ENCODE measurements at regions not wholly inside any gene's neighbourhood (a gene's known extent, or its start where the extent isn't known, plus 50 kb on each side); places are given as distances from the start of the nearest gene placed in this dataset.

DNA sequence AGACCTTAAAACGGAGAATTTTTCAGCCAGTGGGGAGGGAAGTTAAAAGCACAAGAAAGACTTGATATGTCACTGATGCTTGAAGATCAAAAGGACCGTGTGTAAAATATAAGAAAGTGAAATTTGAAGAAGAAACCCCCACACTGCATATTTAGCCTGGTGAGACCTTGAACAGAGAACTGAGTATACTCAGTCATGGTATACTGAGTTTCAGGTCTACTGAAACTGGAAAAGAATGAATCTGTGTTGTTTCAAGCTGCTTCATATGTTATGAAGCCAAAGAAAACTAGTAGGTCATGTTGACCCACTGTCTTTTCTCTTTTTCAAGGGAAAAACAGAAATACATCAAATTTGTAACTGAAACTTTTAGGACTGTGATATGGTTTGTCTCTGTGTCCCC, 443.8 kb upstream of the GJE1 start:
- no peak overlapping the region for H3K27ac ChIP-seq
- TF ChIP-seq, protein P1, sequence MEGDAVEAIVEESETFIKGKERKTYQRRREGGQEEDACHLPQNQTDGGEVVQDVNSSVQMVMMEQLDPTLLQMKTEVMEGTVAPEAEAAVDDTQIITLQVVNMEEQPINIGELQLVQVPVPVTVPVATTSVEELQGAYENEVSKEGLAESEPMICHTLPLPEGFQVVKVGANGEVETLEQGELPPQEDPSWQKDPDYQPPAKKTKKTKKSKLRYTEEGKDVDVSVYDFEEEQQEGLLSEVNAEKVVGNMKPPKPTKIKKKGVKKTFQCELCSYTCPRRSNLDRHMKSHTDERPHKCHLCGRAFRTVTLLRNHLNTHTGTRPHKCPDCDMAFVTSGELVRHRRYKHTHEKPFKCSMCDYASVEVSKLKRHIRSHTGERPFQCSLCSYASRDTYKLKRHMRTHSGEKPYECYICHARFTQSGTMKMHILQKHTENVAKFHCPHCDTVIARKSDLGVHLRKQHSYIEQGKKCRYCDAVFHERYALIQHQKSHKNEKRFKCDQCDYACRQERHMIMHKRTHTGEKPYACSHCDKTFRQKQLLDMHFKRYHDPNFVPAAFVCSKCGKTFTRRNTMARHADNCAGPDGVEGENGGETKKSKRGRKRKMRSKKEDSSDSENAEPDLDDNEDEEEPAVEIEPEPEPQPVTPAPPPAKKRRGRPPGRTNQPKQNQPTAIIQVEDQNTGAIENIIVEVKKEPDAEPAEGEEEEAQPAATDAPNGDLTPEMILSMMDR (IDR thresholded peaks at IDR 0.05) = no peak
- no peak for TF ChIP-seq ZFX (IDR thresholded peaks at IDR 0.05; ENCODE audit: borderline replicate concordance)

DNA sequence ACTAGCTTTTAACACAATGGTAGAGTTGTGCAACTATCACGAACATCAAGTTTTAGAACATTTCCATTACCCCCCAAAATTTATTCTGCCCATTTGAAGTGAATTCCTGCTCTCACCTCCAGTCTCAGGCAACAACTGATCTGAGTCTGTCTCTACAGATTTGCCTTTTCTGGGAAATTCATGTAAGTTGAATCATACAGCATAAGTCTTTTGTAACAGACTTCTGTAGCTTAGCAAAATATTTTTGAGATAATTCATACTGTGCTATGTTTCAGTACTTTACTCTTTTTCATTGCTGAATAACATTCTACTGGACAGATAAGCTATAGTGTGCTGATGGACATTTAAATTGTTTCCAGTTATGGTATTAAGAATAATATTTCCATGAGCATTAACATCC, 447.3 kb upstream of the GJE1 start:
- TF ChIP-seq, protein P1 (IDR thresholded peaks at IDR 0.05) = no peak
- TF ChIP-seq ZFX (IDR thresholded peaks at IDR 0.05; ENCODE audit: borderline replicate concordance) = no peak
- H3K27ac ChIP-seq = no peak overlapping the region

DNA sequence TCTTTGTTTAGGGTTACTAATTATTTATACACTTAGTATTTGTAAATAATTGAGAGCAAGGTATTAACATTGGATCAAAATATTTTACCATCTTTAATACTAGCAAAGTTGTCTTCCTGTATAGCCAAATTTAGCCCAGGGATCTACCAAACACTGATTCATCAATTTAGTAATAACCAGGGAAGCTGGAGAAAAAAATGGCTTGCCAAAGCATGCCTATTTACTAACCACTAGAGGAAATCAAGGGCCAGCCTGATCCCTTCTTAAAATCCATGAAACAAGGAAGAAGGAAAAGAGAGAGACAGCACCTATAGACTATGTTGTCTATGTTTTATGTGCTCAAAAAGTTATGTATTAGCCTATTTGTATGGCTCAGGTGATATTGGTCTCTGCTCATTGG, 450.3 kb upstream of the GJE1 start:
- H3K27ac ChIP-seq = no peak overlapping the region
- TF ChIP-seq ZFX (IDR thresholded peaks at IDR 0.05; ENCODE audit: borderline replicate concordance) = no peak
- TF ChIP-seq, protein P1 (IDR thresholded peaks at IDR 0.05) = no peak

DNA sequence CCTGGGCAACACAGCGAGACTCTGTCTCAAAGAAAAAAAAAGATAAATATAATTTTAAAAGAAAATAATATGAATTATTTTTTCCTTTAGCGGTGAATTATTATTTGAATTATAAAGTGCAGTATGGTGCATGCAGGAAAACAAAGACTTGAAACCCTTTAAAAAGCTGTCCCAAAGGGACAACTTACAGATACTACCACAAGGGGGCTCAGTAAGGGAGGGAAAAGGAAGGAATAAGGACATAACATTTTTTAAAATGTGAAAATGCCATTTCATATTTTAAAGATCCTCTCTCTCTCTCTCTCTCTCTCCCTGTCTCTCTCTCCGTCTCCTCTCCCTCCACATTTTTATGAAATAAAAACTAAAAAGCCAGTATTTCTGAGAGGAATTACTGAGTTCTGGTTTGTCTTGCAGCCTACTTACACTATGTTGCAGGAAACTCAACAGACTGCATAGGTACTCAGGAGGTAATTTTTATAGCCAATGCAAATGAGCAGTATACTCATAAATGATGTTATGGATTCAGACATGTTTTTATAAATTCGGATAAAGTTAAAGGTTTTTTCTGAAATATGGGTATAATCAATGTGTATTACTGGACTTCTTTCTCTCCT, 455.0 kb upstream of the GJE1 start:
- no peak overlapping the region for H3K27ac ChIP-seq
- TF ChIP-seq, protein P1 (IDR thresholded peaks at IDR 0.05) = peak; percentile 79
- no peak for TF ChIP-seq ZFX (IDR thresholded peaks at IDR 0.05; ENCODE audit: borderline replicate concordance)

DNA sequence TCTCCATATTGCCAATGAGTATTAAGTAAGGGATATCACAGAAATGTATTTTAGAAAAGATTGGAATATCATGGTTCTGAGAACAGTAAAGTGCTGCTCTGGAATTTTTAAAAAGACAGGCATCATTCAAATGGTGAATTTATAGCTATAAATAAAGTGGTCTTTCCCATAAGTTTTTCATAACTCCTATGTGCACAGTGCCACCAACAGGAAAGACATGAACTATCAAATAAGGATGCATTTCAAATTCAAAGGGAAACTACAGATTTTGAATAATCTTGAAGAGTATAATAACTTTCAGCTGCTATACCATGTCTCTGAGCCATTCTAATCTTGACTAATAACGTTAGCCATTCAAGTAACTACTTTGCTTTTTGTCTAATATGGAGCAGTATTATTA, 456.8 kb upstream of the GJE1 start:
- TF ChIP-seq, protein P1 (IDR thresholded peaks at IDR 0.05) = peak; percentile 63
- TF ChIP-seq ZFX (IDR thresholded peaks at IDR 0.05; ENCODE audit: borderline replicate concordance) = no peak
- no peak overlapping the region for H3K27ac ChIP-seq

DNA sequence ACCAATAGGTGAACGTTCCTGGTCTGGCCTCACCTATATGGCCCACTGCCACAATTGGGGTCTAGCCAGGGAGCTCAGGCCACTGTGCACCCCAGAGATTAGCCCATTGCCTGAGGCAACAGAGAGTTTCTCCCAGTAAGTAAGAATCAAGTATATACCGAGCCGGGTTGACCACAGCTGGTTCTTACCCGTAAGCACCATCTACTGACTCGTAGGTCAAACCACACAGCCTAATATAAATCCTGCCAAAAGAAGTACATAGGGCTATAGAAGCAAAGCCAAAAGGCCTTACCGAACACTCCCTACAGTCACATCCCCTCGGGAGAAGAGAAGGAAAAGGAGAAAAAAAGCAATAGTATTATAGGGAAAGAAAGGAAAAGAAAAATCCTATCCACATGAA, 463.6 kb upstream of the GJE1 start:
- no peak overlapping the region for H3K27ac ChIP-seq
- TF ChIP-seq, protein P1 (IDR thresholded peaks at IDR 0.05) = no peak
- TF ChIP-seq ZFX (IDR thresholded peaks at IDR 0.05; ENCODE audit: borderline replicate concordance) = no peak

DNA sequence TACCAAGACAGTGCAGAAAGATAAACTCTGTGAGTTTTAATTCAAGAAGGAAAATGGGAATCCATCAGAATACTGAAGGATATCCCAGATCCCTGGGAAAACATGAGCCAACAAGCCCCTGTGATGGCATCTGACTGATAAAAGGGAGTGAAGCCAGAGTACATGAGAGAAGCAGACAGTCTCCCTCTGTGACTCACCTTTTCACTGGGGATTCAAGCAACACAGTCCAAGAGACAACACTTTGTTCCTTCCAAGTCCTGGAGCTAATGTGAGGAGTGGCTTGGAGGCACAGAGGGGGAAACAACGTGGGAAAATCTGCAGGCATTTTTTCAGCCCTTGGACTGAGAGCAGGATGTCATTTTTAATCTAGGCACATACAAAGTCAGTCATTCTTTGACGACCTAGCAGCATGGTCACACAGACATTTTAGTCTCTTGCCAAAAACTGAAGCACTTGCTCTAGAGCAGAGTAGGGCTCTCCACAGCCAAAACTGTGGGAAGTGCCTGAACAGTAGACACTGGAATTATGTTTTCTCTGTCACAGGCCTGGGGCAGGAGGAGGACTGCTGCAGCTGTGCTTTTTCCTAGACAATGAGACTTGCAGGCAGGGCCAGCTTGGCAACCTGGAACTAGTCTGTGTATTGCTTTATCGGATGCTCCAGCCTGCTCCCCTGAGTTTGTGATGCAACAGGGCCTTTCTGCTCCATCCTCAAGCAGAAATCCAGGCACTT, 465.0 kb upstream of the GJE1 start:
- TF ChIP-seq ZFX (IDR thresholded peaks at IDR 0.05; ENCODE audit: borderline replicate concordance) = no peak
- TF ChIP-seq, protein P1 (IDR thresholded peaks at IDR 0.05) = no peak
- H3K27ac ChIP-seq = no peak overlapping the region
